Liver (tissue), 8 donors: ENCODE measurements at regions not wholly inside any gene's neighbourhood (a gene's known extent, or its start where the extent isn't known, plus 50 kb on each side); places are given as distances from the start of the nearest gene placed in this dataset.

ENCODE experiments used
- DNase-seq: peaks from one replicate; pipeline ENCODE4 v3.0.0-alpha.2; 2017; ENCODE audit warnings: low spot score
- H3K27ac ChIP-seq, 2 donors: one replicate each; pipeline ENCODE4 v1.7.0; 2013; ENCODE audit warnings: inconsistent platforms in 2 of 2, low read length in 2 of 2, control low read depth in 1 of 2, low read depth in 1 of 2, mild to moderate bottlenecking in 1 of 2
- H3K27me3 ChIP-seq, 4 donors: one replicate each; pipeline versions ENCODE4 v1.6.1 to v1.7.0; 2013; ENCODE audit warnings: low read length in 3 of 4, inconsistent platforms in 1 of 4, mild to moderate bottlenecking in 1 of 4, moderate library complexity in 1 of 4; ENCODE audit not compliant: control insufficient read depth in 4 of 4, insufficient read depth in 4 of 4
- H3K36me3 ChIP-seq, 4 donors: one replicate each; pipeline versions ENCODE4 v1.6.1 to v1.7.0; 2013; ENCODE audit warnings: low read length in 3 of 4, mild to moderate bottlenecking in 3 of 4, low read depth in 1 of 4, moderate library complexity in 1 of 4; ENCODE audit not compliant: control insufficient read depth in 4 of 4, insufficient read depth in 3 of 4
- H3K4me1 ChIP-seq, 4 donors: one replicate each; pipeline versions ENCODE4 v1.6.1 to v1.7.0; 2013; ENCODE audit warnings: low read length in 3 of 4, mild to moderate bottlenecking in 3 of 4, moderate library complexity in 1 of 4; ENCODE audit not compliant: control insufficient read depth in 4 of 4, insufficient read depth in 4 of 4
- H3K4me3 ChIP-seq, 3 donors: one replicate each; pipeline versions ENCODE4 v1.6.1 to v1.7.0; 2013; ENCODE audit warnings: low read length in 3 of 3, control low read depth in 1 of 3, low read depth in 1 of 3, mild to moderate bottlenecking in 1 of 3
- H3K9ac ChIP-seq, 2 donors: one replicate each; pipeline ENCODE4 v1.7.0; 2013; ENCODE audit warnings: low read length in 2 of 2, mild to moderate bottlenecking in 2 of 2, moderate library complexity in 2 of 2, control low read depth in 1 of 2, low read depth in 1 of 2
- H3K9me3 ChIP-seq, 4 donors: one replicate each; pipeline versions ENCODE4 v1.6.1 to v1.7.0; 2013; ENCODE audit warnings: low read length in 3 of 4; ENCODE audit not compliant: control insufficient read depth in 4 of 4
- ATF3 ChIP-seq: IDR thresholded peaks from 2 replicates; pipeline ENCODE4 v1.6.1; 2016; ENCODE audit warnings: antibody characterized with exemption
- CTCF ChIP-seq: fragments of 150-350 bp; IDR thresholded peaks from 2 replicates; pipeline ENCODE4 v1.5.1; 2017; ENCODE audit warnings: improper control_type of control experiment, low read depth, low read length; ENCODE audit not compliant: missing input control
- FOXA1 ChIP-seq: IDR thresholded peaks from 2 replicates; pipeline ENCODE4 v1.6.1; 2016; ENCODE audit warnings: antibody characterized with exemption
- FOXA2 ChIP-seq: IDR thresholded peaks from 2 replicates; pipeline ENCODE4 v1.6.1; 2016; ENCODE audit warnings: antibody characterized with exemption
- GABPA ChIP-seq, 2 donors: IDR thresholded peaks in 1 of 2; conservative IDR thresholded peaks in 1 of 2; 2 replicates each; pipeline ENCODE4 v1.6.1; 2016; ENCODE audit warnings: antibody characterized with exemption in 2 of 2, mild to moderate bottlenecking in 1 of 2, moderate library complexity in 1 of 2
- HNF4A ChIP-seq, 2 donors: conservative IDR thresholded peaks; 2 replicates each; pipeline ENCODE4 v1.6.1; 2016; ENCODE audit warnings: antibody characterized with exemption in 2 of 2, mild to moderate bottlenecking in 2 of 2
- JUND ChIP-seq, 2 donors: IDR thresholded peaks; 2 replicates each; pipeline ENCODE4 v1.6.1; 2016; ENCODE audit warnings: antibody characterized with exemption in 2 of 2
- MAX ChIP-seq: IDR thresholded peaks from 2 replicates; pipeline ENCODE4 v1.6.1; 2016; ENCODE audit warnings: antibody characterized with exemption
- NR2F2 ChIP-seq: IDR thresholded peaks from 2 replicates; pipeline ENCODE4 v1.6.1; 2016; ENCODE audit warnings: antibody characterized with exemption
- RAD21 ChIP-seq, 2 donors: IDR thresholded peaks; 2 replicates each; pipeline ENCODE4 v1.6.1; 2016; ENCODE audit warnings: antibody characterized with exemption in 2 of 2, mild to moderate bottlenecking in 2 of 2
- REST ChIP-seq: IDR thresholded peaks from 2 replicates; pipeline ENCODE4 v1.6.1; 2016; ENCODE audit warnings: antibody characterized with exemption, mild to moderate bottlenecking
- RXRA ChIP-seq, 2 donors: IDR thresholded peaks; 2 replicates each; pipeline ENCODE4 v1.6.1; 2017 to 2018; ENCODE audit warnings: antibody characterized with exemption in 2 of 2, mild to moderate bottlenecking in 1 of 2
- TAF1 ChIP-seq: conservative IDR thresholded peaks from 2 replicates; pipeline ENCODE4 v1.6.1; 2016; ENCODE audit warnings: antibody characterized with exemption, mild to moderate bottlenecking
- YY1 ChIP-seq: IDR thresholded peaks from 2 replicates; pipeline ENCODE4 v1.6.1; 2016; ENCODE audit warnings: antibody characterized with exemption, mild to moderate bottlenecking
- ZBTB33 ChIP-seq: IDR thresholded peaks from 2 replicates; pipeline ENCODE4 v1.6.1; 2016; ENCODE audit warnings: antibody characterized with exemption
- WGBS: extraction: QIAGEN DNeasy Blood & Tissue Kit; methylation state at CpG from one replicate; pipeline ENCODE4 v1.1.7; 2013; 5-methylcytosine and 5-hydroxymethylcytosine counted together
- donor health status: healthy.
- donor health status: healthy.
- donor health status: healthy.
- donor health status: healthy.
- donor health status: healthy.

GRCh38 chr5:2262620-2263019 lies 379.9 kb upstream of the IRX4 start:
- H3K27ac ChIP-seq, result no peak overlapping the region
- DNase-seq, result no peak
- 60% methylated on average over 9 of the region's 9 CpGs for WGBS
- no peak overlapping the region for H3K9ac ChIP-seq
- H3K4me3 ChIP-seq, result no peak overlapping the region
- no peaks in the 10 kb centered on the region for H3K36me3 ChIP-seq
- no peaks in the 10 kb centered on the region for H3K9me3 ChIP-seq
- H3K27me3 ChIP-seq, result peaks cover 0 to 3% (median 0%) of the 10 kb centered on the region in 4 donors
- TF ChIP-seq YY1, result no peak
- TF ChIP-seq JUND (IDR thresholded peaks at IDR 0.05), result no peak
- TF ChIP-seq ZBTB33, result no peak
- no peak for TF ChIP-seq FOXA1
- TF ChIP-seq RAD21 (IDR thresholded peaks at IDR 0.05), result no peak
- TF ChIP-seq REST, result no peak
- TF ChIP-seq ATF3, result no peak
- no peak for TF ChIP-seq MAX
- no peak for TF ChIP-seq GABPA (IDR thresholded peaks at IDR 0.05 in 1 of 2, conservative IDR thresholded peaks at IDR 0.05 in 1 of 2)
- no peak for TF ChIP-seq CTCF
- no peak for TF ChIP-seq HNF4A (conservative IDR thresholded peaks at IDR 0.05)
- TF ChIP-seq NR2F2, result no peak
- TF ChIP-seq RXRA (IDR thresholded peaks at IDR 0.05), result no peak
- no peaks in the 10 kb centered on the region for H3K4me1 ChIP-seq

- no peak overlapping the region for H3K27ac ChIP-seq
- WGBS, result 85% methylated on average over 32 of the region's 32 CpGs
- TF ChIP-seq RXRA (IDR thresholded peaks at IDR 0.05), result no peak
- TF ChIP-seq REST, result no peak
- no peak for TF ChIP-seq CTCF
- TF ChIP-seq TAF1, result no peak
- TF ChIP-seq ATF3, result no peak
- TF ChIP-seq FOXA2, result no peak
These were observed 378.4 kb upstream of the IRX4 start for GRCh38 chr5:2261004-2261703.

More at GRCh38 chr5:2261004-2261703, 378.4 kb upstream of the IRX4 start:
- H3K9ac ChIP-seq, result no peak overlapping the region
- peaks cover 0 to 3% (median 0%) of the 10 kb centered on the region in 4 donors for H3K27me3 ChIP-seq
- H3K4me3 ChIP-seq, result no peak overlapping the region
- H3K36me3 ChIP-seq, result no peaks in the 10 kb centered on the region
- no peaks in the 10 kb centered on the region for H3K4me1 ChIP-seq
- DNase-seq, result peak; percentile 19
- no peaks in the 10 kb centered on the region for H3K9me3 ChIP-seq
